GM23338 (cell line): ENCODE measurements at regions not wholly inside any gene's neighbourhood (a gene's known extent, or its start where the extent isn't known, plus 50 kb on each side); places are given as distances from the start of the nearest gene placed in this dataset.

Source experiments
- EZH2 ChIP-seq: fragments of 200-600 bp; sonication (generic); IDR thresholded peaks from one replicate; pipeline ENCODE4 v1.8.0; 2017; ENCODE audit warnings: antibody characterized with exemption, mild to moderate bottlenecking, low read depth; ENCODE audit not compliant: unreplicated experiment
- JUNB ChIP-seq: IDR thresholded peaks from one replicate; pipeline ENCODE4 v1.6.1; 2016; ENCODE audit warnings: antibody characterized with exemption; ENCODE audit not compliant: unreplicated experiment
- TF ChIP-seq, protein P1 (sequence below), 2 experiments: fragments of 200-600 bp in 1 of 2; sonication (generic) in 1 of 2; conservative IDR thresholded peaks; 2 replicates each; pipeline versions ENCODE4 v1.5.1 to v1.6.1; 2016 to 2017; ENCODE audit warnings: antibody characterized with exemption in 2 of 2, low read depth in 2 of 2, mild to moderate bottlenecking in 2 of 2, moderate library complexity in 1 of 2
- TF ChIP-seq, protein P2 (sequence below): IDR thresholded peaks from 2 replicates; pipeline ENCODE4 v1.6.1; 2016; ENCODE audit warnings: antibody characterized with exemption

DNA sequence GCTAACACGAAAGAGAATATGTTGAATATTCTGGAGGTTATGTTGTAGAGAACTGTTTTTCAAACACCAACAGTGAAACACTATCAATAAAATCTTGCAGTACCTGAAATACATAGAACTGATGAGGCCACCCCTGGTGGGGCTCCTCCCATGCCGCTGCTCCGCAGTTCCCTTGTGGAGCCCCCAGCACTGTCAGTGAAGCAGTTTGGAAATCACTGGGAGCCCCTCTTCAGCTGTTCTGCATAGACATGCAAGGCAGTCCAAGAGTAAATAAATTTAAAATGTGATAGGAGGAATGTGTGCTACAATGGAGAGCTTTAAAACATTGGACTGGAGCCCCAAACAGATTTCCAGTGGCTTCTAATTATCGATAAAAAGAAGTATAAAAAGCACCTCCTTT, 189.4 kb downstream of the FNDC1 start:
- TF ChIP-seq, protein P1, sequence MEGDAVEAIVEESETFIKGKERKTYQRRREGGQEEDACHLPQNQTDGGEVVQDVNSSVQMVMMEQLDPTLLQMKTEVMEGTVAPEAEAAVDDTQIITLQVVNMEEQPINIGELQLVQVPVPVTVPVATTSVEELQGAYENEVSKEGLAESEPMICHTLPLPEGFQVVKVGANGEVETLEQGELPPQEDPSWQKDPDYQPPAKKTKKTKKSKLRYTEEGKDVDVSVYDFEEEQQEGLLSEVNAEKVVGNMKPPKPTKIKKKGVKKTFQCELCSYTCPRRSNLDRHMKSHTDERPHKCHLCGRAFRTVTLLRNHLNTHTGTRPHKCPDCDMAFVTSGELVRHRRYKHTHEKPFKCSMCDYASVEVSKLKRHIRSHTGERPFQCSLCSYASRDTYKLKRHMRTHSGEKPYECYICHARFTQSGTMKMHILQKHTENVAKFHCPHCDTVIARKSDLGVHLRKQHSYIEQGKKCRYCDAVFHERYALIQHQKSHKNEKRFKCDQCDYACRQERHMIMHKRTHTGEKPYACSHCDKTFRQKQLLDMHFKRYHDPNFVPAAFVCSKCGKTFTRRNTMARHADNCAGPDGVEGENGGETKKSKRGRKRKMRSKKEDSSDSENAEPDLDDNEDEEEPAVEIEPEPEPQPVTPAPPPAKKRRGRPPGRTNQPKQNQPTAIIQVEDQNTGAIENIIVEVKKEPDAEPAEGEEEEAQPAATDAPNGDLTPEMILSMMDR (conservative IDR thresholded peaks at IDR 0.05; ENCODE audit: low read depth in 2 of 2), result no peak
- TF ChIP-seq, protein P2, sequence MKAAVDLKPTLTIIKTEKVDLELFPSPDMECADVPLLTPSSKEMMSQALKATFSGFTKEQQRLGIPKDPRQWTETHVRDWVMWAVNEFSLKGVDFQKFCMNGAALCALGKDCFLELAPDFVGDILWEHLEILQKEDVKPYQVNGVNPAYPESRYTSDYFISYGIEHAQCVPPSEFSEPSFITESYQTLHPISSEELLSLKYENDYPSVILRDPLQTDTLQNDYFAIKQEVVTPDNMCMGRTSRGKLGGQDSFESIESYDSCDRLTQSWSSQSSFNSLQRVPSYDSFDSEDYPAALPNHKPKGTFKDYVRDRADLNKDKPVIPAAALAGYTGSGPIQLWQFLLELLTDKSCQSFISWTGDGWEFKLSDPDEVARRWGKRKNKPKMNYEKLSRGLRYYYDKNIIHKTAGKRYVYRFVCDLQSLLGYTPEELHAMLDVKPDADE, result no peak
- TF ChIP-seq EZH2, result no peak
- no peak for TF ChIP-seq JUNB
